ENCODE measurements at regions not wholly inside any gene's neighbourhood (a gene's known extent, or its start where the extent isn't known, plus 50 kb on each side); places are given as distances from the start of the nearest gene placed in this dataset.

- Histone ChIP-seq H3K36me3 (no peaks in the 10 kb centered on the region), H3K27me3 (peaks cover 0 to 46% (median 7%) of the 10 kb centered on the region in 9 donors), H3K4me3 (no peak overlapping the region), H3K9me3 (peaks cover 0 to 7% (median 0%) of the 10 kb centered on the region in 12 donors), H3K27ac (no peak overlapping the region), H3K4me1 (no peaks in the 10 kb centered on the region)
- no peak for DNase-seq
- TF ChIP-seq CTCF (IDR thresholded peaks at IDR 0.05) (no peak), POLR2A (IDR thresholded peaks at IDR 0.05) (no peak)
- intact Hi-C loops (cut with DNase I): no loop called here
- 68 to 79% (median 71%) methylated on average over 5 of the region's 5 CpGs for WGBS, 4 donors
- no peak for ATAC-seq
Measured at GRCh38 chr17:74117999-74118421, 85.5 kb upstream of the RPL38 start.

GRCh38 chr17:74118504-74118903, 85.0 kb upstream of the RPL38 start:
- peaks cover 0 to 41% (median 7%) of the 10 kb centered on the region in 9 donors for H3K27me3 ChIP-seq
- 36 to 51% (median 40%) methylated on average over 6 to 8 of the region's 8 CpGs for WGBS, 4 donors

GRCh38 chr17:74119049-74119580, 84.4 kb upstream of the RPL38 start:
- no peaks in the 10 kb centered on the region for H3K36me3 ChIP-seq
- H3K4me1 ChIP-seq: no peaks in the 10 kb centered on the region
- peaks cover 0 to 7% (median 0%) of the 10 kb centered on the region in 12 donors for H3K9me3 ChIP-seq
- ATAC-seq (no peak), DNase-seq (no peak)
- 83 to 88% (median 86%) methylated on average over 16 of the region's 16 CpGs for WGBS, 4 donors
- TF ChIP-seq POLR2A (IDR thresholded peaks at IDR 0.05) (no peak), CTCF (IDR thresholded peaks at IDR 0.05) (no peak)
- intact Hi-C loops (cut with DNase I): no loop called here
- H3K27ac ChIP-seq: no peak overlapping the region
- H3K27me3 ChIP-seq: peaks cover 0 to 35% (median 7%) of the 10 kb centered on the region in 9 donors
- H3K4me3 ChIP-seq: no peak overlapping the region

More at GRCh38 chr17:74118504-74118903, 85.0 kb upstream of the RPL38 start:
- no peaks in the 10 kb centered on the region for H3K4me1 ChIP-seq
- ATAC-seq (no peak), DNase-seq (no peak)
- intact Hi-C loops (cut with DNase I): no loop called here
- no peak overlapping the region for H3K4me3 ChIP-seq
- no peak overlapping the region for H3K27ac ChIP-seq
- H3K9me3 ChIP-seq: peaks cover 0 to 7% (median 0%) of the 10 kb centered on the region in 12 donors
- no peaks in the 10 kb centered on the region for H3K36me3 ChIP-seq
- TF ChIP-seq POLR2A (IDR thresholded peaks at IDR 0.05): no peak
- no peak for TF ChIP-seq CTCF (IDR thresholded peaks at IDR 0.05)

DNA sequence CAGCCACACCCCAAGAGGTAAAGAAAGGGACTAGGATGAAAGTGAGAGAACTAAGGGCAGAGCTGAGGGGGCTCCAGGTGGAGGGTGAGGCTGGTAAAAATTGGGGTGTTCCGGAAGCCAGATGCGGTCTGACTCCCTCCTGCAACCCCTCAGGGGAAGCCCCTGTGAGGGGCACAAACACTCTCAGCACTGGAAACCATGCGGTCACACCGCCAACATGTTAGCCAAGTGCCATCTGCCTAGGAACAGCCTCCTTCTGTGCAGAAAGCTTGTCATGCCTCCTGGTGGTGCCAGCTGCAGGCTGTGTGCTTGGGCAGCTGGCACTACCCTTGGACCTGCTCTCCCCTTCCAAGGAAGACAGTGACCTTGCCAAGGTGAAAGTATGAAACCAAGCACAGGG, 83.5 kb upstream of the RPL38 start:
- 88 to 91% (median 89%) methylated on average over 2 to 4 of the region's 4 CpGs for WGBS, 4 donors
- TF ChIP-seq CTCF (IDR thresholded peaks at IDR 0.05): no peak
- TF ChIP-seq POLR2A (IDR thresholded peaks at IDR 0.05): no peak
- Histone ChIP-seq H3K36me3 (no peaks in the 10 kb centered on the region), H3K27me3 (peaks cover 0 to 30% (median 5%) of the 10 kb centered on the region in 9 donors), H3K4me1 (no peaks in the 10 kb centered on the region), H3K4me3 (no peak overlapping the region), H3K27ac (no peak overlapping the region), H3K9me3 (peaks cover 0 to 7% (median 0%) of the 10 kb centered on the region in 12 donors)
- DNase-seq: no peak
- intact Hi-C loops (cut with DNase I): no loop called here
- no peak for ATAC-seq
